Left renal pelvis (tissue), 4 donors: ENCODE measurements at regions not wholly inside any gene's neighbourhood (a gene's known extent, or its start where the extent isn't known, plus 50 kb on each side); places are given as distances from the start of the nearest gene placed in this dataset.

ENCODE experiments used
- DNase-seq, 4 donors: peaks; one replicate each; pipeline ENCODE4 v3.0.0-alpha.2; 2013; ENCODE audit warnings: low read depth in 4 of 4, low spot score in 3 of 4

DNA sequence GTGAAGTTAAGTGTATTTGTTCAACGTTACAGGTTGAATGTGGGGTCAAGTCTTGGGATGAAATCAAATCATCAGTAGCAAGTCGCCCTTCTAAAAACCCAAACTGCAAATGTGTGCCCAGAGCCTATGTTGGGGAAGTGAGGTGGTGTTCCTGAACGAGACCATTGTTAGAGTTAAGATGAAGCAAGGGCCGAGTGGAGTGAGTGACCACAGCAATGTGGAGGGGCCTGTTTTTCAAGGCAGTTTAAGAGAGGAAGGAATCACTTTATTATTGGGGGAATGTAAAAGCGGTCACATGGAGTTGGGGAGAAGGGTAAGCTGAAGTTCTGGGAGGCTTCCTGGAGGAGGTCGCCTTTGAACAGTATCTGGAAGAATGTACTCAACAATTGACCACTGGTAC is 68.5 kb downstream of the MYCN start:
- DNase-seq: no peak

DNA sequence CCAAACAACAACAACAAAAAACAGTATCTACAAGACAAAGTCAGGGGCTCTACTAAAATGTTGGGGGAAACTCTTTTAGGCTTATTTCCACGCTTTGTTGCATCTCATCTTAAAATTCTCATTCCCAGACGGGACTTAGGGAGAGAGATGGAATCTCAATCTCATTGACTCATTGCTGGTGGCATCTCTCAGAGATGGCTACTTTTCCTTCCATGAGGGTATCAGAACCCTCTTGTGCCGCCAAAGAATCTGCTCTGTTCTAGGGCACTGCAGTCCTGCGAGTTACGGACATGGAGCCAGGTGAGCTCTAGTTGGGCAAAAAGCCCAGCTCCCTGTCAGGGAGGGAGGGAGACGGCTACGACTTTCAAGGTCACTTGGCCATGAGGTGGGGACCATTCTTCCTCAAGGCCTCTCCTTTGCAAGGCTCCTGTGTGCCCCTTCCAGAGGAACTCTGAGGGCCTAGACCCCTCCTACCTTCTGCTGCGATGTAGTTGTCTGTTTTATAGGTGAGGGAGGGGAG is 68.0 kb downstream of the MYCN start:
- DNase-seq: no peak

- no peak for DNase-seq
These were observed 67.0 kb downstream of the MYCN start for GRCh38 chr2:16007167-16007934.

- DNase-seq: no peak
These were observed 66.3 kb downstream of the MYCN start for GRCh38 chr2:16006537-16007166.

- no peak for DNase-seq
These were observed 65.6 kb downstream of the MYCN start for GRCh38 chr2:16005816-16006536.

GRCh38 chr2:16005389-16005788 is 65.0 kb downstream of the MYCN start:
- no peak for DNase-seq

DNA sequence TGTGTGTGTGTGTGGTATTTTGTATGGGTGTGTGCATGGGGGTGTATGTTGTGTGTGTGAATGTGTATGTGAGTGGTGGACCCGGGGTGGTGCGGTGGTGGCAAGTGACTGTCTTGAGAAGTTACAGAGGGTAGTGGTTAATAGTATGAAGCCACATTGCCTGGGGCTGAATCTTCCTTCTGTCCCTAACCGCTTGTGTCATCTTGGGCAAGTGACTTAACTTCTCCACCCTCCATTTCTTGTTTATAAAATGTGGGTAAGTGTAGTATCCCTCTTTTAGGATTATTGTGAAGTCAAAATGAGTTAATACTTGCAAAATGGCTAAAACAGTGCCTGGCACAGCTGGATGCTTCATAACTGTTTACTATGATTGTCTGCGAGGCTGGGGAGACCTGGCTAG is 63.5 kb downstream of the MYCN start:
- DNase-seq: no peak

DNA sequence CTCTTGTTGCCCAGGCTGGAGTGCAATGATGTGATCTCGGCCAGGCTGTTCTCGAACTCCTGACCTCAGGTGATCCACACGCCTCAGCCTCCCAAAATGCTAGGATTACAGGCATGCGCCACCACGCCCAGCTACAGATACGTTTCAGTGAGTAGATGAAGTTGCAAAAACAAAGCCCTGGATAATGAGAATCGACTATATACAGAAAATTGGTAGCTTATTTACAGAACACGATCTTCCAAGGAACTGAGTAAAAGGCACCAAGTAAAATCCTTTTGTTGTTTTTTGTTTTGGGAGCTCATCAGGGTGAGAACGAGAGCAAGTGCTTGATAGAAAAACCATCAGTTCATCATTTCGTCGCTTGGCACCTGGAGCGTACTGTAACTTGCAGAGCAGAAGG is 62.8 kb downstream of the MYCN start:
- no peak for DNase-seq

DNA sequence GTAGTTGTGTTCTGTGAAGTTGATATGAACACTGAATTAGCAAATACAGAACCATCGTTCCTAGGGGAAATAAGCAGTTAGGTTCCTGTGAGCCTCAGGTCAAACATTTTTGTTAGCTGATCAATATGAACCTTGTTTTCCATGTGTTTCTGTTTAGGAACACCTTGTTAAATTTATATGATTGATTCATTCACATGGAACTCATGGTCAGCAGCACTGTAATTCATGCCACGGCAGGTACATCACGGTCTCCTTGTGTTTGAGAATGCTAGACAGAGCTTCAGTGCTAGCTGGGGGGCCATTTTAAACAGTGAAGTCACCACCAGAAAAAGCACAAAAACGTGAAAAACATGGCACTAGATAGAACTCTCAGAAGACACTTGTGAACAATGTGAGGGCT is 62.2 kb downstream of the MYCN start:
- no peak for DNase-seq

GRCh38 chr2:16002144-16002543 is 61.8 kb downstream of the MYCN start:
- no peak for DNase-seq

DNA sequence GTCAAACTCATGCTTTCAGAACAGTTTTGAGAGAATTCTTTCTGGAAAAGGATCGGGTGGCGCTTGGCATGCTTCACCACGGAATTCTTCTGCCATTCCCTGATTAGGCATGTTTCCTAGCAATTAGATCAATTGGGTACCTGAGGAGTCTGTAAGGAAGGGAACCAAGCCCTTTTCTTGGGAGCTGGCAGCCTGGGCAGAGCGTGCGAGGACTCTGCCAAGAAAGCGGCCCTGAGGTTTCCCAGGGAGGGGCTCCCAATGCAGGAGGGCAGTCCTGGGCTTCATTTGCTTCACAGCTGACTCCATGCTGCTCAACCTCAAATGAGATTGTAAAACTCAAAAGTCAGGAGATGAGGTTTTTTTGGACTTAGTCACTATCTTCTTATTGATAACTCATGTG is 60.3 kb downstream of the MYCN start:
- no peak for DNase-seq

DNA sequence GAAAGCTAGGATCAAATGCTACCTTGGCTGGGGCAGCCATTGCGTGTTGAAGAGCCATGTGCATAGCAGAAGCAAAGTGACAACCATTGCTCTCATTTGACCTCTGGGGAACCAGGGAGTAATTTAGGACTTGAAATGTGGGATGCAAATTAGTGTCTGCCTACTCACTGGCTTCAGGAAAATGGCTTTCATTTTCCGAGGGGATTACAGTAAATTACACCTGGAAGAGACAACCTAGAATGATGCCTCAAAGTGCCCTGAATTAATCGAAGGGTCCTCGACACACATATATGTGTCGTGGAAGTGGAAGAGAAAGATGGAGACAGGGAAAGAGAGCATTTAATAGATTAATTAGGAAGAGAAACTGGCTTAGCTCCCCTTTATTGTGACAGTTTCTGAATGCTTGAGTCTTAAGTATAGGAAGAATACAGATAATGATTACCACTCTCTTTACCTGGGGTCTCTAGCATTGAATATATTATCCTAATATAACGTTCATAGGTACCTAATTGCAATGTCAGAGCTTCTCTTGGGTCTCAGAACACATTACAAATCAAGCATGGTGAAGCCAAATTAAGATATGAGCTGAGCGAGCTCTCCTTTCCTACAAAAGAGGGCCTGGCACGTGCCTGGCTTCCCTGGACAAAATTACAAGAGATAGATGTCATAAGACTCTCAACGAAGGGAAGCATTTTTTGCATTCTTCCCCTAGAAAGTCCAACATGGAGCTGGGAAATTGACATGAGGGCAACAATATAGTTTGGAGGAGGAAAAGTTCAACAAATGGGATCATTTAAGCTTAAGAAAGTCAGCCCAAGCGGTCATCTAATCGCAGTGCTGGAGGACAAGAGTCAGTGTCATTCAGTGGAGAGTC is 59.5 kb downstream of the MYCN start:
- DNase-seq: no peak

DNA sequence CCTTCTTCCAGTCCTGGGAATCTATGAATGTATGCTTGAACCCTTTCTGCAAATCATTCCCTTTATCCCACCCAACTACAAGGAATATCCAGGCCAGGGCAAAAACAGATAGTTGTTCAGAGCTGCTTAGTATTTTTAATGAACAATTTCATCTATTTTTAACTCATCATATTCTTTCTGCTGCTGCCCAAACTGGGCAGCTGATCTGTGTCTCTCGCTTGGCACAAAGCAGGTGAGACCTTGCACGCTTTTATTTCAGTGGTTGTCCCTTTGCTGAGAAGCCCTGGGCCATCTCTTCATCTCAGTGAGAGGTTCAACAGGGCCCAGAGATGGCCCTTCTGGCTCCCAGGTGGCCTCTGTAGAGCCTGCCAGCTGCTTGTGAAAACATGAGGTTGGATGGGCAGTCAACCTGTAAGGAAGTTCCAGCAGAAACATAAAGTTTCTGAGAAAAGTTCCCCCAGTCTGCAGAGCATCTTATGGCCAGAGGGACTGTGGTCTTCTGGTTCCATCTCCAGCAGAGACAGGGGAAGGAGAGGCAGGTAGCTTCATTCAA is 57.5 kb downstream of the MYCN start:
- no peak for DNase-seq

GRCh38 chr2:15996536-15997423 is 56.4 kb downstream of the MYCN start:
- DNase-seq: no peak
